NCI-H446 (cell line): ENCODE measurements at regions not wholly inside any gene's neighbourhood (a gene's known extent, or its start where the extent isn't known, plus 50 kb on each side); places are given as distances from the start of the nearest gene placed in this dataset.
"Not testable (repeated sequence)": the region's sequence is repeated elsewhere in the genome, so short reads cannot be mapped to it uniquely, and the experiment has no call there.

Experiments used
- DNase-seq, 2 experiments: peaks; one replicate each; lab custom pipeline; 2025; lab: John Stamatoyannopoulos, UW

- DNase-seq: no peak
These were observed 99.2 kb upstream of the RREB1 start for GRCh38 chr6:7008451-7008988.

DNA sequence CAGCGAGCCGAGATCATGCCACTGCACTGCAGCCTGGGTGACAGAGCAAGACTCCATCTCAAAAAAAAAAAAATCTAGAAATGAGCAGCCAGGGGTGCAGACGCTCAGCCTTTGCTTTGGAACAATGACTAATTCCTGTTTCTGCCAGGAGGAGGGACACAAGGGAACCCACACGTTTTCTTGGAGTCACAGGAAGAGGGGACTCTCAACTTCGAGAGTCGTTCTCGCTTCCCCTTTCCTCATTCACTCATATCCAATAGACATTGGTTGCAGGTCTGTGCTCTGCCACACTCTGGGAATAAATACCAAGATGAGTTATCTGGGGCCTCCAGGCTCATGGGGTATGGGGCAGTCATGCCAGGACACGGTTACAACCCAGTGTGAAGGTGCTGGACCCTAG lies 91.5 kb upstream of the RREB1 start:
- no peak for DNase-seq

DNA sequence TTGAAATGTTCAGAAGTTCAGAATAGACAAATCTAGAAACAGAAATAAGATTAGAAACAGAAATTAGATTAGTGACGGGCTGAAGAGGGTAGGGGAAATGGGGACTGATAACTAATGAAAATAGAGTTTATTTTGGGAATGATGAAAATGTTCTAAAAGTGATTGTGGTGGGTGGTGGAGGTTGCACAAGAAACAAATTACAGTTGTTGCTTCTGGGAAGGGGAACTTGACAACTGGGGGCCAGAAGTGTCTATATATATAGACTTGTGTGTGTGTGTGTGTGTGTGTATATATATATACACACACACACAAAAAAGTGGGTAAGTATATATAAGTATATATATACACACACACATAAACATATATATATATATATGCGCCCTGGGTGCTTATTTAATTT lies 86.5 kb upstream of the RREB1 start:
- no peak for DNase-seq

- no peak for DNase-seq
These were observed 81.9 kb upstream of the RREB1 start for GRCh38 chr6:7025861-7026260.

DNA sequence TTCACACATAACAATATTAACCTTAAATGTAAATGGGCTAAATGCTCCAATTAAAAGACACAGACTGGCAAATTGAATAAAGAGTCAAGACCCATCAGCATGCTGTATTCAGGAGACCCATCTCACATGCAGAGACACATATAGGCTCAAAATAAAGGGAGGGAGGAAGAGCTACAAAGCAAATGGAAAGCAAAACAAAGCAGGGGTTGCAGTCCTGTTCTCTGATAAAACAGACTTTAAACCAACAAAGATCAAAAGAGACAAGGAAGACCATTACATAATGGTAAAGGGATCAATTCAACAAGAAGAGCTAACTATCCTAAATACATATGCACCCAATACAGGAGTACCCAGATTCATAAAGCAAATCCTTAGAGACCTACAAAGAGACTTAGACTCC lies 78.8 kb upstream of the RREB1 start:
- DNase-seq: not testable (repeated sequence)

DNA sequence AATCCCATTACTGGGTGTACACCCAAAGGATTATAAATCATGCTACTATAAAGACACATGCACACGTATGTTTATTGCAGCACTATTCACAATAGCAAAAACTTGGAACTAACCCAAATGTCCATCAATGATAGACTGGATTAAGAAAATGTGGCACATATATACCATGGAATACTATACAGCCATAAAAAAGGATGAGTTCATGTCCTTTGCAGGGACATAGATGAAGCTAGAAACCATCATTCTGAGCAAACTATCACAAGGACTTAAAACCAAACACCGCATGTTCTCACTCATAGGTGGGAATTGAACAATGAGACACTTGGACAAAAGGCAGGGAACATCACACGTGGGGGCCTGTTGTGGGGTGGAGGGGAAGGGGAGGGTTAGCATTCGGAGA lies 76.8 kb upstream of the RREB1 start:
- not testable (repeated sequence) for DNase-seq

DNA sequence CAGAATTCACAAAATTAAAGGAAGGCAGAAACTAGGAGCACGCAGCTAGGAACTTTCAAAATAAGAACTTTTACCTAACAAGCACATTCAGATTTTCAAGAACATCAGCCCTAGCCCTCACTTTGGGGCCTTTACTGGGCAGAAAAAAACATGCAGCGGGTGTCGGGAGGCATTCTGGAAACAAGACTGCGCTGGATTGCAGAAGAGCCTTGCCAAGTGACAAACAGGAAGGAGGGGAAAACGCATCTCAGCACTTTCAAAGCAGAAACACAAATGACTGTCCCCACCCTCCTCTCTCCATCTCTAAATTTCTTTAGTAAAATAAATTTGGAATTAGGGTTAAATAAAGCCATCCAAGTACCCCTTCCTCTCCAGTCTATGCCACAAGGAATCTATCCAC lies 74.6 kb upstream of the RREB1 start:
- DNase-seq: no peak

DNA sequence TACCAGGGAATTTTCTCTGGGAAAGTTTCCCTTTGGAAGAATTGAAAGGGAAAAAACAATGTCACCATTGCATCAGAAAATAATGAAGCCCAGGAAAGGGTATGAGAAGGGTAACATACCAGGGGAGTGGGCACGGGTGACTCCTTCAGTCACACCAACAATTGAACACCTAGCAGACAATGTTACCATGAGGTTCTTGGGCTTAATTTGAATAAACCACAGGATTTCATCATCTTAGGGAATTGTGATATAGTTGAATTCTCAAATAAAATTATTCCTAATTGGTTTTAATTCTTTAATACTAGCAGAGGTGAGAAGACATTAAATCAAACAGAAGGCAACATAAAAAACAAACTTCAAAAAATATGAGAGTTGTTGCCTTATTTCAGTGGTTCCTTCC lies 73.7 kb upstream of the RREB1 start:
- DNase-seq: no peak

- DNase-seq: no peak
These were observed 71.9 kb upstream of the RREB1 start for GRCh38 chr6:7035837-7036249.

DNA sequence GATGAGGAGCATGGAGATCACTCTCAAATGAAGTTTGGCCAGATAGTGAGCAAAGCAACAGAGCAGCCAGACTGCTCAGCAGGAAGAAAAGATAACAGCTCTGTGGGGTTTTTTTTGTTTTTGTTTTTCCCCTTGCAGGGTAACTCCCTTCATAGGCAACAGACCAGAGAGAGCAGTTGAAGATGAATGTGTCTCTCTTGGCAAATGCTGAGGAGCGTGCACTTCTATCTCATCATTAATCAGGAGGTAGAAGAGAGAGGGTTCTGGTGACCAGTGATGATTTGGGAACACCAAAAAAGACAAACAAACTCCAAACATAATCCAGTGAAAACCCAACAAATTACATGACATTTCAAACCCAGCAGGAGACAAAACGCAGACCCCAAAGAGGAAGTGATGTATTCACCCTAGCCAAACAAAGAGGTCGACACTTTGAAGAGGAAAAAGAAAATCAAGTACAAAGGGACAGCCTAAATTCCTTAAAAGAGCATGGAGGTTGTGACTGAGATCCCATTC lies 66.2 kb upstream of the RREB1 start:
- DNase-seq: no peak

DNA sequence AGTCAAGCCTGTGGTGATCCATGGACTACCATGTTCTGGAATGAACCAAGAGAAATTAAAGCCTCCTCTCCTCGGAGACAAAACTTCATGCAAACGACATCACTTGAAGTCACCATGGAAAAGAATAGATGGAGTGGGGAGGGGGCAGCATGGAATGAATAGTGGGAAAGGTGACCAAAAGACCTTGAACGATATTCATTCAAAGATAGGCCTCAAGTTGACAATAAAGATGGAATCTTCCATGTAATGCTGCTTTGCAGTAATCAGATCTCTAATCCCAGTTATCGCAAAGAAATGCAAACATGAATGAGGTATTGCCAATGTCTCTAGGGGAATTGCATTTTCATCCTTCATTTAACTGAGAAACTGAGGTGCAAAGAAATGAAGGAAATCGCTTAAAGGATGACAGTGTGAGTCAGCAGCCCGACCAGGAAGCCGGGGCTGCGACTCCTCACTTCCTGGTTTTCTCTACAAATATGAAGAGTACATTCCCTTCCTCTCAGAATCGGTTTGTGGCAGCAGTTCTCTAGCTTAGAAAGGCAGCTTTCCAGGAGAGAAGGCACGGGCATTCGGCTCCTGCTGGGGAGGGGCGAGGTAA lies 65.6 kb upstream of the RREB1 start:
- no peak for DNase-seq

- DNase-seq: no peak
These were observed 64.9 kb upstream of the RREB1 start for GRCh38 chr6:7042654-7043545.

- DNase-seq: no peak
These were observed 62.4 kb upstream of the RREB1 start for GRCh38 chr6:7045331-7045730.

DNA sequence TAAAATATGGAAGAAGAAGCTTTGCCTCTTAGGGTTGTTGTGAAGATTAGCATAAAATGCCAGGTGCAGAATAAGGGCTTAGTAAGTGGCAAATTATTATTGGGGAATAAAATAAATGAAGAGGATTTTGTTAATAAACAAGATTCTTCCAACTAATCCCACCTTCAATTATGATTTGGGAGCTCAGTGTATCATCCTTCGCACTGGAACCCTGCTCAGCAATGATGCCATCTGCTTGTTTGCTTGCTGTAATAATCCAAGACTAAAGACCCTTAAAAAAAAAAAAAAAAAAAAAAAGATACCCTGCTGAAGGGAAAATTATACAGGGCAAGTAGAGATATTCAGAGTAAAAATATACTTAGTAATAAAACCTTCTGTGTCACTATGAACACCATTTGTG lies 62.0 kb upstream of the RREB1 start:
- DNase-seq: no peak

- no peak for DNase-seq
These were observed 60.6 kb upstream of the RREB1 start for GRCh38 chr6:7047128-7047527.

DNA sequence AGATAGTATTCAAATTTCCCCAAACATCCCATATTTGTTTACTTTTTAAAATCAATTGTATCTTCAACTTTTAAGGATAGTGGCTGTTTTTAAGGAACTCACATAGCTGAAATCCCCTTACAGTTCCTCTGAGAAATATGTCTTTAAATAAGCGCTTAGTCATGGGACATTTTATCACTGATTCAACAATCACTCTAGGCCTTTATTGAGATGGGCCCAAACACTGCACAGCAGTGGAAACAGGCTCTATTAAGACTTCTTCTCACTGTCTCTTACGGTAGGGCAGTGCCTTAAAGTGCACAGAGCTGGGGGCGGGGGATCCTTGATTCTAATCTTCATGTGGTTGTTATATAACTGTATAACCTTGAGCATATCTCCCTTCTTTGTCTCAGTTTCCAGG lies 59.8 kb upstream of the RREB1 start:
- DNase-seq: no peak

DNA sequence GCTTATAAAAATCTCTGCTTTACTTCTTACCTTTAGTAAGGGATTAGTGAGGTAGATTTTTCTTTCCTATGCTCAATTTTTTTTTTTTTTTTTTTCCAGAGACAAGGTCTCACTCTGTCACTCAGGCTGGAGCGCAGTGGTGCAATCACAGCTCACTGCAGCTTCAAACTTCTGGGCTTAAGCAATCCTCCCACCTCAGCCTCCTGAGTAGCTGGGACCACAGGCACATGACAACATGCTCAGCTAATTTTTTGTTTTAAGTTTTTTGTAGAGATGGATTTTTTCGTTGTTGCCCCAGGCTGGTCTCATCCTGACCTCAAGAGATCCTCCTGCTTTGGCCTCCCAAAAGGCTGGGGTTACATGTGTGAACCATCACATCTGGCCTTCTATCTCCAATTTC lies 58.9 kb upstream of the RREB1 start:
- DNase-seq: no peak

GRCh38 chr6:7050004-7050403 lies 57.8 kb upstream of the RREB1 start:
- no peak for DNase-seq

GRCh38 chr6:7050872-7051779 lies 56.6 kb upstream of the RREB1 start:
- no peak for DNase-seq

GRCh38 chr6:7051780-7052442 lies 55.9 kb upstream of the RREB1 start:
- no peak for DNase-seq

DNA sequence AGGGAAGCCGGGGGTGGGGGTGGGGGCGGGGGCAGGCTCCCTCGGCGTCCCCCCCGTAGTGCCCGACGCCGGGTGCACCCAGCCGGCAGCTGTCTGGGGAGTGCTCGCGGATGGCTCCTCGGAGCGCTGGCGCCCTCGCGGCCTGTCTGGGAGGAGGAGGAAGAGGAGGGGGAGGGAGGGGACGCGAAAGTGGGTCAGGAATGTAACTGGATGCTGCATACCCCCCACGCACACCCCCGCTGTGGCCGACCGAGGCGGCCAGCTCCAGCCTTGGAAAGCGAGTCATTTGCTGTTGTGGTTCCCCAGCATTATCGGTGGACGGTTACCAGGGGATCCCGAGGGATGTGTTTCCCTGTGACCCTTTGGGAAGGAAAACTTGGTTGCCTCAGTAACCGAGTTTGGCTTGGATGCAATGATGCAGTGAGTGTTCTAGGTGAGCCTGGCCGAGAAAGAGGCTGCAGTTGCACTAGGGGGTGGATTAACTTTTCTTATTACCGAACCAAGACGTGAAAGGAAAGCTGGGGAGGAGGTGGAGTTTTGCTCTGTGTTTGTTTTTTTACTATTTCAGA lies 55.2 kb upstream of the RREB1 start:
- DNase-seq: no peak
